DOHH2 (cell line): ENCODE measurements at regions not wholly inside any gene's neighbourhood (a gene's known extent, or its start where the extent isn't known, plus 50 kb on each side); places are given as distances from the start of the nearest gene placed in this dataset.
"Not testable (repeated sequence)": the region's sequence is repeated elsewhere in the genome, so short reads cannot be mapped to it uniquely, and the experiment has no call there.

Source experiments
- EZH2phosphoT487 ChIP-seq: fragments of 200-600 bp; sonication (generic); IDR thresholded peaks from 2 replicates; pipeline ENCODE4 v1.6.1; 2017; ENCODE audit warnings: borderline replicate concordance, mild to moderate bottlenecking, antibody characterized with exemption, low read length, moderate library complexity, mixed read lengths
- TF ChIP-seq, protein P1 (sequence below): fragments of 200-600 bp; sonication (generic); IDR thresholded peaks from one replicate; pipeline ENCODE4 v1.5.1; 2014; ENCODE audit warnings: antibody characterized with exemption, mild to moderate bottlenecking, low read depth, low read length; ENCODE audit not compliant: poor library complexity, severe bottlenecking

DNA sequence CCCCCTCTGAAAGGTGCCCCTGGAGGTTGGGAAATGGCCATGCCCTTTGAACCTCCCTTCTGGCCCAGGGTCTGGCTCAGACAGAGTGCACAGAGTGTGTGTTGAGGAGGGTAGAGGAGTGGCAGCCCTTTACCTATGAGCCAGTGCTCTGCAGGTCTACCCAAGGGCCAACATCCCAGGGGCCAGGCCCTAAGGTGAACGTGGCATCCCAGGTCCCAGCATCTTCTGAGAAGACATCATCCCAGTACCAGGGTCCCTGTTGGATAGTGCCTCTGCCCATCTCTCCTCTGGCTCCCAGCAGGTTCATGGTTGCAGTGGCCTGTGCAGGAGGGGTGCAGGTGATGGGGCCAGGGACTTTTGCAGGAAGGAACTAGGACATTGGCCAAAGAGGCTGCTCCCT, 578.5 kb downstream of the KCNJ18 start:
- not testable (repeated sequence) for TF ChIP-seq EZH2phosphoT487
- TF ChIP-seq, protein P1, sequence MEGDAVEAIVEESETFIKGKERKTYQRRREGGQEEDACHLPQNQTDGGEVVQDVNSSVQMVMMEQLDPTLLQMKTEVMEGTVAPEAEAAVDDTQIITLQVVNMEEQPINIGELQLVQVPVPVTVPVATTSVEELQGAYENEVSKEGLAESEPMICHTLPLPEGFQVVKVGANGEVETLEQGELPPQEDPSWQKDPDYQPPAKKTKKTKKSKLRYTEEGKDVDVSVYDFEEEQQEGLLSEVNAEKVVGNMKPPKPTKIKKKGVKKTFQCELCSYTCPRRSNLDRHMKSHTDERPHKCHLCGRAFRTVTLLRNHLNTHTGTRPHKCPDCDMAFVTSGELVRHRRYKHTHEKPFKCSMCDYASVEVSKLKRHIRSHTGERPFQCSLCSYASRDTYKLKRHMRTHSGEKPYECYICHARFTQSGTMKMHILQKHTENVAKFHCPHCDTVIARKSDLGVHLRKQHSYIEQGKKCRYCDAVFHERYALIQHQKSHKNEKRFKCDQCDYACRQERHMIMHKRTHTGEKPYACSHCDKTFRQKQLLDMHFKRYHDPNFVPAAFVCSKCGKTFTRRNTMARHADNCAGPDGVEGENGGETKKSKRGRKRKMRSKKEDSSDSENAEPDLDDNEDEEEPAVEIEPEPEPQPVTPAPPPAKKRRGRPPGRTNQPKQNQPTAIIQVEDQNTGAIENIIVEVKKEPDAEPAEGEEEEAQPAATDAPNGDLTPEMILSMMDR = not testable (repeated sequence)
